Stimulated activated memory B cell treated with anti-CD40 and anti-IgM and Interleukin-4, amounts not matched to agents 10 μg/mL and 1 μg/mL and 100 μg/mL, for 72 hours (primary cell): ENCODE measurements at regions not wholly inside any gene's neighbourhood (a gene's known extent, or its start where the extent isn't known, plus 50 kb on each side); places are given as distances from the start of the nearest gene placed in this dataset.
"Not testable (repeated sequence)": the region's sequence is repeated elsewhere in the genome, so short reads cannot be mapped to it uniquely, and the experiment has no call there.

Source experiments
- ATAC-seq: fragments of 150-1000 bp; cut with Tn5 transposase; 2 replicates; pipeline ENCODE4 v1.10.0; 2021
- H3K27ac Mint-ChIP-seq: one replicate; pipeline ENCODE4 v1.8.0; 2022; ENCODE audit warnings: mild to moderate bottlenecking, mixed read lengths
- H3K27me3 Mint-ChIP-seq: one replicate; pipeline ENCODE4 v1.8.0; 2022; ENCODE audit warnings: mixed read lengths
- H3K36me3 Mint-ChIP-seq: one replicate; pipeline ENCODE4 v1.8.0; 2022; ENCODE audit warnings: mixed read lengths
- H3K4me1 Mint-ChIP-seq: one replicate; pipeline ENCODE4 v1.8.0; 2022; ENCODE audit warnings: mixed read lengths
- H3K4me3 Mint-ChIP-seq: one replicate; pipeline ENCODE4 v1.8.0; 2022; ENCODE audit warnings: mild to moderate bottlenecking, moderate library complexity, mixed read lengths
- H3K9me3 Mint-ChIP-seq: one replicate; pipeline ENCODE4 v1.8.0; 2022; ENCODE audit warnings: mixed read lengths

GRCh38 chr20:22074635-22075034 lies 369.2 kb downstream of the PAX1 start:
- Mint-ChIP-seq H3K4me3 (no peak overlapping the region), H3K36me3 (no peaks in the 10 kb centered on the region), H3K9me3 (peaks cover 3% of the 10 kb centered on the region)

GRCh38 chr20:22071841-22072240 lies 366.4 kb downstream of the PAX1 start:
- peaks cover 6% of the 10 kb centered on the region for H3K9me3 Mint-ChIP-seq
- H3K4me1 Mint-ChIP-seq, result no peaks in the 10 kb centered on the region
- H3K27me3 Mint-ChIP-seq, result no peaks in the 10 kb centered on the region
- ATAC-seq, result no peak
- H3K36me3 Mint-ChIP-seq, result no peaks in the 10 kb centered on the region
- H3K27ac Mint-ChIP-seq, result no peak overlapping the region
- H3K4me3 Mint-ChIP-seq, result no peak overlapping the region

More at GRCh38 chr20:22074635-22075034, 369.2 kb downstream of the PAX1 start:
- Mint-ChIP-seq H3K27me3 (no peaks in the 10 kb centered on the region), H3K27ac (no peak overlapping the region), H3K4me1 (no peaks in the 10 kb centered on the region)
- ATAC-seq, result no peak

GRCh38 chr20:22070610-22071058 lies 365.2 kb downstream of the PAX1 start:
- Mint-ChIP-seq H3K9me3 (peaks cover 5% of the 10 kb centered on the region), H3K4me1 (no peaks in the 10 kb centered on the region), H3K4me3 (no peak overlapping the region), H3K27ac (no peak overlapping the region), H3K27me3 (no peaks in the 10 kb centered on the region), H3K36me3 (no peaks in the 10 kb centered on the region)
- no peak for ATAC-seq

GRCh38 chr20:22063753-22064152 lies 358.3 kb downstream of the PAX1 start:
- H3K36me3 Mint-ChIP-seq, result no peaks in the 10 kb centered on the region
- no peak overlapping the region for H3K4me3 Mint-ChIP-seq
- H3K4me1 Mint-ChIP-seq, result no peaks in the 10 kb centered on the region
- H3K27ac Mint-ChIP-seq, result no peak overlapping the region
- H3K9me3 Mint-ChIP-seq, result peaks cover 6% of the 10 kb centered on the region
- no peak for ATAC-seq
- no peaks in the 10 kb centered on the region for H3K27me3 Mint-ChIP-seq

GRCh38 chr20:22062874-22063273 lies 357.4 kb downstream of the PAX1 start:
- Mint-ChIP-seq H3K36me3 (no peaks in the 10 kb centered on the region), H3K9me3 (peaks cover 5% of the 10 kb centered on the region), H3K4me3 (no peak overlapping the region), H3K27ac (no peak overlapping the region), H3K4me1 (no peaks in the 10 kb centered on the region), H3K27me3 (no peaks in the 10 kb centered on the region)
- ATAC-seq, result no peak

- Mint-ChIP-seq H3K4me3 (no peak overlapping the region), H3K4me1 (no peaks in the 10 kb centered on the region), H3K27me3 (no peaks in the 10 kb centered on the region), H3K27ac (no peak overlapping the region), H3K36me3 (no peaks in the 10 kb centered on the region), H3K9me3 (peaks cover 6% of the 10 kb centered on the region)
- ATAC-seq, result no peak
Observed at GRCh38 chr20:22060610-22061009, 355.1 kb downstream of the PAX1 start.

- H3K9me3 Mint-ChIP-seq, result peaks cover 4% of the 10 kb centered on the region
- H3K27me3 Mint-ChIP-seq, result no peaks in the 10 kb centered on the region
- no peak overlapping the region for H3K4me3 Mint-ChIP-seq
- H3K4me1 Mint-ChIP-seq, result no peaks in the 10 kb centered on the region
- no peak overlapping the region for H3K27ac Mint-ChIP-seq
- no peaks in the 10 kb centered on the region for H3K36me3 Mint-ChIP-seq
- no peak for ATAC-seq
Observed at GRCh38 chr20:22058746-22059145, 353.3 kb downstream of the PAX1 start.

GRCh38 chr20:22055981-22056380 lies 350.5 kb downstream of the PAX1 start:
- H3K9me3 Mint-ChIP-seq, result peaks cover 4% of the 10 kb centered on the region
- no peak overlapping the region for H3K4me3 Mint-ChIP-seq
- H3K36me3 Mint-ChIP-seq, result no peaks in the 10 kb centered on the region
- no peak for ATAC-seq
- H3K27ac Mint-ChIP-seq, result no peak overlapping the region
- H3K27me3 Mint-ChIP-seq, result no peaks in the 10 kb centered on the region
- no peaks in the 10 kb centered on the region for H3K4me1 Mint-ChIP-seq

GRCh38 chr20:22052025-22052650 lies 346.7 kb downstream of the PAX1 start:
- Mint-ChIP-seq H3K27me3 (no peaks in the 10 kb centered on the region), H3K36me3 (no peaks in the 10 kb centered on the region), H3K27ac (no peak overlapping the region), H3K9me3 (peaks cover 9% of the 10 kb centered on the region), H3K4me1 (no peaks in the 10 kb centered on the region), H3K4me3 (no peak overlapping the region)
- ATAC-seq, result no peak

GRCh38 chr20:22045956-22046507 lies 340.6 kb downstream of the PAX1 start:
- not testable (repeated sequence) for H3K4me3 Mint-ChIP-seq, ATAC-seq, H3K36me3 Mint-ChIP-seq, H3K27me3 Mint-ChIP-seq, H3K27ac Mint-ChIP-seq, H3K4me1 Mint-ChIP-seq
- H3K9me3 Mint-ChIP-seq, result peaks cover 13% of the 10 kb centered on the region

- Mint-ChIP-seq H3K27me3 (no peaks in the 10 kb centered on the region), H3K27ac (no peak overlapping the region), H3K4me3 (no peak overlapping the region), H3K36me3 (no peaks in the 10 kb centered on the region), H3K4me1 (no peaks in the 10 kb centered on the region), H3K9me3 (peaks cover 5% of the 10 kb centered on the region)
- no peak for ATAC-seq
Observed at GRCh38 chr20:22027423-22027822, 322.0 kb downstream of the PAX1 start.

GRCh38 chr20:22020201-22020600 lies 314.7 kb downstream of the PAX1 start:
- no peak overlapping the region for H3K27ac Mint-ChIP-seq
- H3K36me3 Mint-ChIP-seq, result no peaks in the 10 kb centered on the region
- peaks cover 10% of the 10 kb centered on the region for H3K9me3 Mint-ChIP-seq
- no peak for ATAC-seq
- no peak overlapping the region for H3K4me3 Mint-ChIP-seq
- H3K27me3 Mint-ChIP-seq, result no peaks in the 10 kb centered on the region
- no peaks in the 10 kb centered on the region for H3K4me1 Mint-ChIP-seq

GRCh38 chr20:22008456-22008855 lies 303.0 kb downstream of the PAX1 start:
- H3K4me1 Mint-ChIP-seq, result no peaks in the 10 kb centered on the region
- H3K9me3 Mint-ChIP-seq, result peaks cover 5% of the 10 kb centered on the region
- H3K4me3 Mint-ChIP-seq, result no peak overlapping the region
- ATAC-seq, result no peak
- no peak overlapping the region for H3K27ac Mint-ChIP-seq
- H3K36me3 Mint-ChIP-seq, result no peaks in the 10 kb centered on the region
- H3K27me3 Mint-ChIP-seq, result no peaks in the 10 kb centered on the region

GRCh38 chr20:22006306-22006705 lies 300.8 kb downstream of the PAX1 start:
- Mint-ChIP-seq H3K27ac (no peak overlapping the region), H3K27me3 (no peaks in the 10 kb centered on the region), H3K36me3 (no peaks in the 10 kb centered on the region), H3K4me3 (no peak overlapping the region), H3K9me3 (peaks cover 5% of the 10 kb centered on the region), H3K4me1 (no peaks in the 10 kb centered on the region)
- ATAC-seq, result no peak

- H3K9me3 Mint-ChIP-seq, result peaks cover 3% of the 10 kb centered on the region
- H3K4me1 Mint-ChIP-seq, result no peaks in the 10 kb centered on the region
- no peaks in the 10 kb centered on the region for H3K27me3 Mint-ChIP-seq
- no peak overlapping the region for H3K27ac Mint-ChIP-seq
- H3K4me3 Mint-ChIP-seq, result no peak overlapping the region
- ATAC-seq, result no peak
- H3K36me3 Mint-ChIP-seq, result no peaks in the 10 kb centered on the region
Observed at GRCh38 chr20:22005535-22005934, 300.1 kb downstream of the PAX1 start.

GRCh38 chr20:22004946-22005345 lies 299.5 kb downstream of the PAX1 start:
- Mint-ChIP-seq H3K4me1 (no peaks in the 10 kb centered on the region), H3K36me3 (no peaks in the 10 kb centered on the region), H3K27me3 (no peaks in the 10 kb centered on the region), H3K9me3 (peaks cover 3% of the 10 kb centered on the region), H3K27ac (no peak overlapping the region), H3K4me3 (no peak overlapping the region)
- no peak for ATAC-seq
